ENCODE measurements at regions not wholly inside any gene's neighbourhood (a gene's known extent, or its start where the extent isn't known, plus 50 kb on each side); places are given as distances from the start of the nearest gene placed in this dataset.

DNA sequence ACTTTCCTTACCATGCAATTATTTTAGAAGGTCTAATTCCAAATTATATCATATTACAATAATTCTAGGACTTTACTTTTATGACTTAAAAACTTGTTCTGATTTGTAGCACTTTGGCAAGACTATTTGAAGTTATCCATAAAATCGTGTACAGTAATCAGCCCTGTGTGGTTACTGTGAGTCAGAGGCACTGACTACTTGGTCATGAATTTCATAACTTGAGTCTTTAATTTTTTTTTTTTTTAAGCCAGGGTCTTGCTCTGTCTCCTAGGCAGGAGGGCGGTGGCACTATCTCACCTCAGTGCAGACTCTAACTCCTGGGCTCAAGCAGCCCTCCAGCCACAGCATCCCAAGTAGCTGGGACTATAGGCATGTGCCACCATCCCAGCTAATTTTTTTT is 1319.2 kb upstream of the SLC10A2 start:
- TF ChIP-seq, protein P1, sequence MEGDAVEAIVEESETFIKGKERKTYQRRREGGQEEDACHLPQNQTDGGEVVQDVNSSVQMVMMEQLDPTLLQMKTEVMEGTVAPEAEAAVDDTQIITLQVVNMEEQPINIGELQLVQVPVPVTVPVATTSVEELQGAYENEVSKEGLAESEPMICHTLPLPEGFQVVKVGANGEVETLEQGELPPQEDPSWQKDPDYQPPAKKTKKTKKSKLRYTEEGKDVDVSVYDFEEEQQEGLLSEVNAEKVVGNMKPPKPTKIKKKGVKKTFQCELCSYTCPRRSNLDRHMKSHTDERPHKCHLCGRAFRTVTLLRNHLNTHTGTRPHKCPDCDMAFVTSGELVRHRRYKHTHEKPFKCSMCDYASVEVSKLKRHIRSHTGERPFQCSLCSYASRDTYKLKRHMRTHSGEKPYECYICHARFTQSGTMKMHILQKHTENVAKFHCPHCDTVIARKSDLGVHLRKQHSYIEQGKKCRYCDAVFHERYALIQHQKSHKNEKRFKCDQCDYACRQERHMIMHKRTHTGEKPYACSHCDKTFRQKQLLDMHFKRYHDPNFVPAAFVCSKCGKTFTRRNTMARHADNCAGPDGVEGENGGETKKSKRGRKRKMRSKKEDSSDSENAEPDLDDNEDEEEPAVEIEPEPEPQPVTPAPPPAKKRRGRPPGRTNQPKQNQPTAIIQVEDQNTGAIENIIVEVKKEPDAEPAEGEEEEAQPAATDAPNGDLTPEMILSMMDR (IDR thresholded peaks at IDR 0.05 in 2 of 3, conservative IDR thresholded peaks at IDR 0.05 in 1 of 3; ENCODE audit: borderline replicate concordance in 1 of 3, insufficient read depth in 1 of 3, low read depth in 2 of 3, low read length in 2 of 3): no peak
- TF ChIP-seq YY1 (IDR thresholded peaks at IDR 0.05; ENCODE audit: extremely low read depth, insufficient replicate concordance, low read depth, low read length): no peak
- TF ChIP-seq, protein P2, sequence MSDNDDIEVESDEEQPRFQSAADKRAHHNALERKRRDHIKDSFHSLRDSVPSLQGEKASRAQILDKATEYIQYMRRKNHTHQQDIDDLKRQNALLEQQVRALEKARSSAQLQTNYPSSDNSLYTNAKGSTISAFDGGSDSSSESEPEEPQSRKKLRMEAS (IDR thresholded peaks at IDR 0.05): no peak
- TF ChIP-seq REST (IDR thresholded peaks at IDR 0.05; ENCODE audit: low read depth): no peak
- no peak for TF ChIP-seq RAD21 (IDR thresholded peaks at IDR 0.05; ENCODE audit: low read depth)
- no peak for TF ChIP-seq EZH2 (IDR thresholded peaks at IDR 0.05)
- no peak for TF ChIP-seq FOSL1 (IDR thresholded peaks at IDR 0.05; ENCODE audit: low read depth)
- TF ChIP-seq SIN3A (IDR thresholded peaks at IDR 0.05; ENCODE audit: low read depth): no peak
- no peak for TF ChIP-seq POLR2AphosphoS5 (IDR thresholded peaks at IDR 0.05; ENCODE audit: low read depth, low read length)
- TF ChIP-seq POLR2A (IDR thresholded peaks at IDR 0.05; ENCODE audit: borderline replicate concordance, extremely low read depth, insufficient read depth, insufficient read length): no peak
- no peak for TF ChIP-seq JUND (IDR thresholded peaks at IDR 0.05)
- TF ChIP-seq SP1 (IDR thresholded peaks at IDR 0.05; ENCODE audit: low read depth): no peak
- no peak for TF ChIP-seq CBX3 (IDR thresholded peaks at IDR 0.05; ENCODE audit: low read depth)
- TF ChIP-seq ATF3 (IDR thresholded peaks at IDR 0.05): no peak

Data from HCT116 (cell line).